ENCODE measurements at regions not wholly inside any gene's neighbourhood (a gene's known extent, or its start where the extent isn't known, plus 50 kb on each side); places are given as distances from the start of the nearest gene placed in this dataset.

GRCh38 chr18:47717257-47717656, 213.2 kb downstream of the SMAD2 start:
- no peak overlapping the region for H3K4me3 ChIP-seq (replicated peaks in 1 of 3; ENCODE audit: low read depth in 2 of 3, low read length in 3 of 3)
- intact Hi-C loops (cut with micrococcal nuclease): no loop called here
- H3K27me3 ChIP-seq (ENCODE audit: control insufficient read depth in 2 of 2, insufficient read depth in 2 of 2, low read length in 2 of 2): no peaks in the 10 kb centered on the region
- no peaks in the 10 kb centered on the region for H3K79me2 ChIP-seq (ENCODE audit: insufficient read depth, low read length)
- H4K20me1 ChIP-seq (ENCODE audit: insufficient read depth, low read length): no peaks in the 10 kb centered on the region
- no peaks in the 10 kb centered on the region for H3K36me3 Mint-ChIP-seq
- no peak overlapping the region for H3K9ac ChIP-seq (ENCODE audit: insufficient read depth, low read length, poor library complexity, severe bottlenecking)
- no peak overlapping the region for H2AFZ ChIP-seq (ENCODE audit: insufficient read depth, low read depth, low read length, poor library complexity, severe bottlenecking)
- no peaks in the 10 kb centered on the region for H3K4me1 Mint-ChIP-seq
- H3K27ac Mint-ChIP-seq: no peak overlapping the region
- H3K27ac ChIP-seq (ENCODE audit: low read depth in 1 of 2, low read length in 2 of 2): no peak overlapping the region
- no peak overlapping the region for H3K4me2 ChIP-seq (replicated peaks; ENCODE audit: extremely low read depth, low read length, poor library complexity, severe bottlenecking)
- H3K9me3 ChIP-seq (replicated peaks in 1 of 2; ENCODE audit: control insufficient read depth in 1 of 2, insufficient read depth in 1 of 2, low read length in 2 of 2): no peaks in the 10 kb centered on the region
- no peak overlapping the region for H3K4me3 Mint-ChIP-seq
- H3K4me1 ChIP-seq (ENCODE audit: control insufficient read depth in 1 of 2, insufficient read depth in 2 of 2, low read length in 2 of 2): no peaks in the 10 kb centered on the region
- TF ChIP-seq CTCF (IDR thresholded peaks at IDR 0.05): no peak
- 75% methylated on average over 2 of the region's 3 CpGs for WGBS (ENCODE audit: insufficient coverage)
- no peak for DNase-seq
- no peaks in the 10 kb centered on the region for H3K36me3 ChIP-seq (replicated peaks in 1 of 2; ENCODE audit: control insufficient read depth in 1 of 2, insufficient read depth in 2 of 2, low read length in 2 of 2)
- peaks cover 0 to 2% (median 0%) of the 10 kb centered on the region in 7 donors for H3K9me3 Mint-ChIP-seq
- peaks cover 4 to 8% (median 4%) of the 10 kb centered on the region in 3 donors for H3K27me3 Mint-ChIP-seq (ENCODE audit: low read depth in 3 of 3)

- H2AFZ ChIP-seq (ENCODE audit: insufficient read depth, low read depth, low read length, poor library complexity, severe bottlenecking): no peak overlapping the region
- no peak overlapping the region for H3K4me2 ChIP-seq (replicated peaks; ENCODE audit: extremely low read depth, low read length, poor library complexity, severe bottlenecking)
- no peaks in the 10 kb centered on the region for H3K79me2 ChIP-seq (ENCODE audit: insufficient read depth, low read length)
- H4K20me1 ChIP-seq (ENCODE audit: insufficient read depth, low read length): no peaks in the 10 kb centered on the region
- H3K27me3 ChIP-seq (ENCODE audit: control insufficient read depth in 2 of 2, insufficient read depth in 2 of 2, low read length in 2 of 2): no peaks in the 10 kb centered on the region
- H3K27me3 Mint-ChIP-seq (ENCODE audit: low read depth in 3 of 3): peaks cover 4 to 5% (median 4%) of the 10 kb centered on the region in 3 donors
- H3K27ac ChIP-seq (ENCODE audit: low read depth in 1 of 2, low read length in 2 of 2): no peak overlapping the region
- H3K27ac Mint-ChIP-seq: no peak overlapping the region
- no peak for DNase-seq
- no peaks in the 10 kb centered on the region for H3K9me3 ChIP-seq (replicated peaks in 1 of 2; ENCODE audit: control insufficient read depth in 1 of 2, insufficient read depth in 1 of 2, low read length in 2 of 2)
- H3K4me1 ChIP-seq (ENCODE audit: control insufficient read depth in 1 of 2, insufficient read depth in 2 of 2, low read length in 2 of 2): no peaks in the 10 kb centered on the region
- no peak overlapping the region for H3K4me3 Mint-ChIP-seq
- peaks cover 0 to 2% (median 1%) of the 10 kb centered on the region in 7 donors for H3K9me3 Mint-ChIP-seq
- intact Hi-C loops (cut with micrococcal nuclease): no loop called here
- no peaks in the 10 kb centered on the region for H3K36me3 ChIP-seq (replicated peaks in 1 of 2; ENCODE audit: control insufficient read depth in 1 of 2, insufficient read depth in 2 of 2, low read length in 2 of 2)
- WGBS (ENCODE audit: insufficient coverage): no CpG with 5 or more reads among the region's 6 CpGs
- TF ChIP-seq CTCF (IDR thresholded peaks at IDR 0.05): no peak
- H3K9ac ChIP-seq (ENCODE audit: insufficient read depth, low read length, poor library complexity, severe bottlenecking): no peak overlapping the region
- no peaks in the 10 kb centered on the region for H3K4me1 Mint-ChIP-seq
- H3K4me3 ChIP-seq (replicated peaks in 1 of 3; ENCODE audit: low read depth in 2 of 3, low read length in 3 of 3): no peak overlapping the region
- H3K36me3 Mint-ChIP-seq: no peaks in the 10 kb centered on the region
These were observed 213.8 kb downstream of the SMAD2 start for GRCh38 chr18:47716632-47717185.
